ENCODE measurements at regions not wholly inside any gene's neighbourhood (a gene's known extent, or its start where the extent isn't known, plus 50 kb on each side); places are given as distances from the start of the nearest gene placed in this dataset.
"Not testable (repeated sequence)": the region's sequence is repeated elsewhere in the genome, so short reads cannot be mapped to it uniquely, and the experiment has no call there.

- DNase-seq (ENCODE audit: low read depth in 4 of 4, low spot score in 3 of 4) = no peak
Observed at GRCh38 chr3:31179768-31180167, 285.3 kb upstream of the GADL1 start.

DNA sequence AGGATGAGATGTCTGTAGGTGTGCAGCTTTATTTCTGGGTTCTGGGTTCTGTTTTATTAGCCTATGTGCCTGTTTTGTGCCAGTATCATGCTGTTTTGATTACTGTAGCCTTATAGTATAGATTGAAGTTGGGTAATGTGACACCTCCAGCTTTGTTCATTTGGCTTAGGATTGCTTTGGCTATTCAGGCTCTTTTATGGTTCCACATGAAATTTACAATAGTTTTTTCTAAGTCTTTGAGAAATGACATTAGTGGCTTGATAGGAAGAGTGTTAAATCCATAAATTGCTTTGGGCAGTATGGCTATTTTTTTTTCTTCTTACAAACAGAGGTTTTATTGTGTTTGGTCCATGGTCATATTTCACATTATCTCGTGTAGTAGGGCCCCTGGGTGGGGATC, 285.8 kb upstream of the GADL1 start:
- DNase-seq (ENCODE audit: low read depth in 4 of 4, low spot score in 3 of 4) = no peak

GRCh38 chr3:31181661-31182060, 287.2 kb upstream of the GADL1 start:
- no peak for DNase-seq (ENCODE audit: low read depth in 4 of 4, low spot score in 3 of 4)

DNA sequence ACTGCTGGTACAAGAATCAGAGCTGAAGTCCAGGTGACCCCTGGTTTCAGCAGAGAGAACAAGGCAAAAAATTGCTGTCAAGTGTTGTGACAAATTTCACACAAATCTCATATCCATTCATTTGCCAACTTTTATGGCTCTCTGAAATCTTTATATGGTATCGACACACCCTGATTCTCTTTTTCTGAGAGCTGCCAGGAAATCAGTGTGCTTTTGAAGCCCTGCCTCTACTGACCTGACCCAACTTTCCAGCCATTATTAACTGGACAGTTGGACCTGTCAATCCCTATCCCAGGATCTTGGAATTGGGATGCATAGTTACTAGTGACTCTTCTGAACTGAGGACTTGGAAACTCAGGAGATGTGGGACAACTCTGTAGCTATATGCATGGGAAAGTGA, 288.2 kb upstream of the GADL1 start:
- no peak for DNase-seq (ENCODE audit: low read depth in 4 of 4, low spot score in 3 of 4)

GRCh38 chr3:31184261-31185061, 290.0 kb upstream of the GADL1 start:
- no peak for DNase-seq (ENCODE audit: low read depth in 4 of 4, low spot score in 3 of 4)

DNA sequence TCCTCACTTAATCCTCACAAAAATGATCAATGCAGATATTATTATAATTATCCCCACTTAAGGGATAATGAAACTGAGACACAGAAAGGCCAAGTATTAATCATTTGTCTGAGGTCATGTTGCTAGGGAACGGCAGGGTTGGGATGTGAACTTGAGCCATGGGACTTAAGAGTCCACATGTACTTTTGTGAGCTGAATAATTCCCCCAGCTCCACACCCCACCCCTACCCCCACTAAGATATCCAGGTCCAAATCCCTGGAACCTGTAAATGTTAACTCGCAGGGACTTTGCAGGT, 290.5 kb upstream of the GADL1 start:
- DNase-seq (ENCODE audit: low read depth in 4 of 4, low spot score in 3 of 4) = no peak

DNA sequence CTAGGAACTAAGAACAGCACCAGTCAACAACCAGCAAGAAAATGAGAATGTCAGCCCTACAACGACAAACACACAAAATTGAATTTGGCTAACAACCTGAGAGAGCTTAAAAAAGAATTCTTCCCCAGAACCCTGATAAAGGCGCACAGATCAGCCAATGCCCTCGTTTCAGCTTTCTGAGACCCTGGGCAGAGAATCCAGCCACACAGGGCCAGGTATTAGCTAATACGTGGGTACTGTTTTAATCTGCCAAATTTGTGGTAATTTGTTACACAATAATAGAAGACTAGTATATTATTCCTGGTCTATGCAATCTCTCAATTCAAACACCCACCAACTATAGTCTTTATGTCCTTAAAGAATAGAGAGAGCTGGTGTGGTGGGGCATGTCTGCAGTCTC, 291.6 kb upstream of the GADL1 start:
- DNase-seq (ENCODE audit: low read depth in 4 of 4, low spot score in 3 of 4) = no peak

GRCh38 chr3:31187380-31187779, 292.9 kb upstream of the GADL1 start:
- DNase-seq (ENCODE audit: low read depth in 4 of 4, low spot score in 3 of 4) = no peak

- DNase-seq (ENCODE audit: low read depth in 4 of 4, low spot score in 3 of 4) = no peak
Observed at GRCh38 chr3:31188112-31188511, 293.7 kb upstream of the GADL1 start.

DNA sequence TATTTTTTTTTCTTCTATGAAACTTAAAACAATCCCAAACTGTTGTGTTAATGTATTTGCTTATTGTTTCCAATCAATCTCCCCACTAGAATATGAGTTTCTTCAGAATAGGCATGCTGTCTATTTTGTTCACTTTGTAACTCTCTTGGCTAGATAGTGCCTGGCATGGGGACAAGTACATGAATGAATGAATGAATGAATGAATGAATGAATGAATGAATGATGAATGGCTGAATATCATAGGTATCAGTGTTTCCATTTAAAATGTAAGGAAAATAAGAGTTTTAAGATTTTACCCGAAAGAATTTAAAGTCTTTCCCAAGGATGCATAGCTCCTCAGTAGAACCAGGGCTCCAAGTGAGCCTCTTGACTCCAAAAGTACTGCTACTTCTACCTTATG, 294.9 kb upstream of the GADL1 start:
- DNase-seq (ENCODE audit: low read depth in 4 of 4, low spot score in 3 of 4) = no peak

- no peak for DNase-seq (ENCODE audit: low read depth in 4 of 4, low spot score in 3 of 4)
Observed at GRCh38 chr3:31189971-31190370, 295.5 kb upstream of the GADL1 start.

DNA sequence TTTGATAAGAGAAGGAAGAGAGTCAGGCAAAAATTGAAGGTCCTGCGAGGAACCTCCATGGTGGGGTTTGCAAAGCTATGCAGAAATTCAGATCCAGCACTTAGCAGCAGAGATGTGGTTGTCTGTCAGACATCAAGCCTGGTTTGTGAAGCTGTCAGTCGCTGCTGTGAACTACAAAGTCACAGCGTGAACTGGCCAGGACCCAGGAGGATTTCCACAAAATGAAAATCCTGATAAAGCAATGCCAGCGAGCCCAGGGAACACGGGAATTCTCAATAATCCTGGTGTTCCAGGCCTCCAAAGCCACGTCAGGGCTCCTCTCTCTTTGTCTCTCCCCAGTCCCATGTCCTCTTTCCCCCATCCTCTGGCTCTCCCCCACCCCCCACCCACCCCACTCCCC, 296.9 kb upstream of the GADL1 start:
- no peak for DNase-seq (ENCODE audit: low read depth in 4 of 4, low spot score in 3 of 4)

- no peak for DNase-seq (ENCODE audit: low read depth in 4 of 4, low spot score in 3 of 4)
Observed at GRCh38 chr3:31193429-31193828, 299.0 kb upstream of the GADL1 start.

GRCh38 chr3:31193871-31194270, 299.4 kb upstream of the GADL1 start:
- DNase-seq (ENCODE audit: low read depth in 4 of 4, low spot score in 3 of 4) = no peak

DNA sequence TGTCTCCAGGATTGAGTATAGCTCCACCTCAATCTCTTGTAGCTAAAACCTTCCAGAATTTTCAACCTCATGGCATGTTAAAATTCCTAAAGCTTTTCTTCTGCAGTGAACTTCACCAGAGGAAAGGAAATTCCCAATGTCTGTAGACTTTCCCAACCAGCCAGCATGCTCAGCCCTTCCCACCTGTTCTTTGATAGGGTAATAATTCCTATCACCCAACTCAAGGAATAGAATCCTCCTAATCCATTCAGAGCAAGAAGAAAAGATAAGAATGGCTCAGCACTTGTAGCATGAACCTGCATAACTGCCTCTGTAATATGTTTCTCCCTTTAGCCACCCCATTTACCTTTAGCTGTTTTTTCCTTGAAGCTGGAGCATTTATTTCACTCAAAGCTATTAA, 301.8 kb upstream of the GADL1 start:
- no peak for DNase-seq (ENCODE audit: low read depth in 4 of 4, low spot score in 3 of 4)

DNA sequence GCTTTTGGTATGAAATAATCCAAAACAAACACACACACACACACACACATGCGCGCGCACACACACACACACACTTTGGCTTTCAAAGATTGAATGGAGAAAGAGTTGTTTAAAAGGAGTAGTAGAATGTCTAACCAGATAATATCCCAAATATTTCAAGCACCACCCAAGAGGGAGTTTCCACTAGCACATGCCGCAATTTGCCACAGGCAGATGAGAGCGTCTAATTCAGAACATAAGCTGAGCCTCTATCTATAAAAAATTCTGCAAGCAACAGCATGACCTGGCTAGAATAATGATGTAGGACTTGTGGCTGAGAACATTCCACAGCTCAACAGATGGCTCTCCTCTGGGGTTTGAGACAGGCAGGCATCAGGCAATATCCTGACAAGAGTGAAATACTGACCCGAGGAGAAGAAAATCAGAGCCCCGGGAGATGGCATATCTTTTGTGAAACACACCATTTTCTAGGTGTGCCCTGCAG, 302.5 kb upstream of the GADL1 start:
- DNase-seq (ENCODE audit: low read depth in 4 of 4, low spot score in 3 of 4) = no peak

- DNase-seq (ENCODE audit: low read depth in 4 of 4, low spot score in 3 of 4) = no peak
Observed at GRCh38 chr3:31197941-31198340, 303.5 kb upstream of the GADL1 start.

GRCh38 chr3:31198890-31199289, 304.4 kb upstream of the GADL1 start:
- DNase-seq (ENCODE audit: low read depth in 4 of 4, low spot score in 3 of 4) = no peak

- no peak for DNase-seq (ENCODE audit: low read depth in 4 of 4, low spot score in 3 of 4)
Observed at GRCh38 chr3:31203960-31204795, 309.7 kb upstream of the GADL1 start.

- DNase-seq (ENCODE audit: low read depth in 4 of 4, low spot score in 3 of 4) = not testable (repeated sequence)
Observed at GRCh38 chr3:31204796-31205056, 310.3 kb upstream of the GADL1 start.

DNA sequence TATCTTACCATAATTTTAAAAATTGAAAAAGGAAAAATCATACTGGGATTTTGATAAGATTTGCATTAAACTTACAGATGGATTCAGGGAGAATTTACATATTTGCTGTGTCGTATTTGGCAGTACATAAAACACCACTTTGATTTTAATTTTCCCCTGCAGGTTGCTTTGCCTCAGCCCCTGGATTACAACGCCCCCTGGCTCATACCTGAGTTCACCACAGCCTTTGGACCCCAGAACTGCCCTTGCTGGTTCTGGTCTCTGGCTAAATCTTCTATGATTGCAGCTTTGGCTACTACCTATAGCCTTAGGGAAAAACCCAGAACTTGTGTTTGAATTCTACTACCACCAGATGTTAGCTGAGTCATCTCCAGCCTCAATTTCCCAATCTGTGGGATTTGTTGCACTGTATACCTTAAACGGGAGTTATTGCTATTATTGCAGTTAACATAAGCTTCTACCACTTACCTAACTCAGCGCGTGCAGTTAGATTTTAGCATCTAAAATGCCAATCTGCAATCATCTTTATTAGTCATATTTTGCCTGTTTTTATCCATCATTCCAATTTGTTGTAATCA, 315.7 kb upstream of the GADL1 start:
- DNase-seq (ENCODE audit: low read depth in 4 of 4, low spot score in 3 of 4) = no peak

DNA sequence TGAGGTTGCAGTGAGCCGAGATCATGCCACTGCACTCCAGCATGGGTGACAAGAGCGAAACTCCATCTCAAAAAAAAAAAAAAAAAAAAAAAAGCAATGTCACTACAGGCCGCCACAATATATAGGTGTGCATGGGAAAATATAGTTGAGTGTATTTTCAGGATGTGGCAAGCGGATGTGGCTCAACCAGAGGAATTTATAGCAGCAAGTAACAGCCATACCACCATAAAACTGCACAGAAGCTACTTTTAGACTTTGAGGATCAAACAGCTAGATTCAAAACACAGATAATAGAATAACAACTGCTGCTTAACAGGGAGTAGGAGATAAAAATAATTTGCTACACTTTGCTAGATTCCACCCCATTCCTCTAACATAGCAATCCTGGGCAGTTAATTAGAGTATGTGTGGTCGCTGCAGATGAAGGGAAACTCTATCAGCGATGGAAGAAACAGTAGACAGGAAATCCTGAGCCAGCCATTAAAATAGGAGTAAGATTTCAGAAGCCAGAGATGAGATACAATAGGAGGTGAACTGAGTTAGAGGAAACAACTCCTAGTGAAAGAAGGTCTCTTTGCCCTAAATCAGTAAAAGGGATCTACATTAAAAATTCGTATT, 318.7 kb upstream of the STT3B start:
- no peak for DNase-seq (ENCODE audit: low read depth in 4 of 4, low spot score in 3 of 4)

All from left renal pelvis (tissue), 4 donors.